ENCODE measurements at regions not wholly inside any gene's neighbourhood (a gene's known extent, or its start where the extent isn't known, plus 50 kb on each side); places are given as distances from the start of the nearest gene placed in this dataset.

DNA sequence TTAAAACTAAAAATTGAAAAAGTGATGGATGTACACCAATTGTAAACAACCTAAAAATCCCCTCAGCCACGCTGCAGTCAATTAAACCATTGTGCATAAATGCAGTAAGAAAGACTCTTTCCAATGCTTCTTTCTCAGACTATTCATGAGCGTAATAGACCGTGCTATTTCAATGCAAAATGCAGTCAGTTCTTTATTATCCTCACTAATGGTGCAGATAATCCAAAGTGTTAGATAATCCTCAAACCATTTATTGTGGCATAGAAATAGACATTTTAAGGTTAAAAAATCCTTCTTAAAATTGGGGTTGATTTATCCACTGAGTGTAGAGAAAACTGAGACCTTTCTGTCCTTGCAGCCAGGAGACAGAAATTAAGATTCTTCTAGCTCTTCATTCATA lies 1862.8 kb downstream of the EFNA5 start:
- Histone ChIP-seq H3K9ac (replicated peaks; ENCODE audit: extremely low read depth, insufficient read depth, low read length) (no peak overlapping the region), H3K9me1 (replicated peaks; ENCODE audit: control insufficient read depth, extremely low read depth, insufficient read depth, low read length) (no peaks in the 10 kb centered on the region), H3K4me1 (ENCODE audit: control insufficient read depth, extremely low read depth, insufficient read depth, low read length) (no peaks in the 10 kb centered on the region), H3K79me2 (ENCODE audit: control insufficient read depth, insufficient read depth, low read length) (no peaks in the 10 kb centered on the region), H3K4me3 (replicated peaks in 1 of 3; ENCODE audit: insufficient read depth in 1 of 3, low read depth in 1 of 3, low read length in 3 of 3) (no peak overlapping the region), H3K4me2 (ENCODE audit: insufficient read depth, low read length) (no peak overlapping the region), H2AFZ (ENCODE audit: low read depth, low read length) (no peak overlapping the region), H3K9me3 (replicated peaks; ENCODE audit: control insufficient read depth, insufficient read depth, low read length) (no peaks in the 10 kb centered on the region), H3K27me3 (ENCODE audit: control insufficient read depth in 2 of 2, insufficient read depth in 2 of 2, low read length in 2 of 2) (no peaks in the 10 kb centered on the region), H3K27ac (ENCODE audit: insufficient read depth, low read depth, low read length) (no peak overlapping the region), H3K36me3 (ENCODE audit: control insufficient read depth in 2 of 2, extremely low read depth in 1 of 2, insufficient read depth in 2 of 2, low read length in 2 of 2) (no peaks in the 10 kb centered on the region), H4K20me1 (replicated peaks; ENCODE audit: control insufficient read depth, extremely low read depth, insufficient read depth, low read length) (no peaks in the 10 kb centered on the region)
- DNase-seq (ENCODE audit: low read depth, low spot score) (no peak), FAIRE-seq (no peak)
- CTCF ChIA-PET, result no interaction called here
- dilution Hi-C loops (cut with MboI; ENCODE audit: extremely low pct_ligation_motif_present, low sequenced_read_pairs) (no loop called here), intact Hi-C loops (cut with micrococcal nuclease) (no loop called here)
- TF ChIP-seq EZH2 (IDR thresholded peaks at IDR 0.05; ENCODE audit: borderline replicate concordance, low read depth, low read length, severe bottlenecking), result no peak
- TF ChIP-seq, protein P1, sequence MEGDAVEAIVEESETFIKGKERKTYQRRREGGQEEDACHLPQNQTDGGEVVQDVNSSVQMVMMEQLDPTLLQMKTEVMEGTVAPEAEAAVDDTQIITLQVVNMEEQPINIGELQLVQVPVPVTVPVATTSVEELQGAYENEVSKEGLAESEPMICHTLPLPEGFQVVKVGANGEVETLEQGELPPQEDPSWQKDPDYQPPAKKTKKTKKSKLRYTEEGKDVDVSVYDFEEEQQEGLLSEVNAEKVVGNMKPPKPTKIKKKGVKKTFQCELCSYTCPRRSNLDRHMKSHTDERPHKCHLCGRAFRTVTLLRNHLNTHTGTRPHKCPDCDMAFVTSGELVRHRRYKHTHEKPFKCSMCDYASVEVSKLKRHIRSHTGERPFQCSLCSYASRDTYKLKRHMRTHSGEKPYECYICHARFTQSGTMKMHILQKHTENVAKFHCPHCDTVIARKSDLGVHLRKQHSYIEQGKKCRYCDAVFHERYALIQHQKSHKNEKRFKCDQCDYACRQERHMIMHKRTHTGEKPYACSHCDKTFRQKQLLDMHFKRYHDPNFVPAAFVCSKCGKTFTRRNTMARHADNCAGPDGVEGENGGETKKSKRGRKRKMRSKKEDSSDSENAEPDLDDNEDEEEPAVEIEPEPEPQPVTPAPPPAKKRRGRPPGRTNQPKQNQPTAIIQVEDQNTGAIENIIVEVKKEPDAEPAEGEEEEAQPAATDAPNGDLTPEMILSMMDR (IDR thresholded peaks at IDR 0.05; ENCODE audit: extremely low read depth in 1 of 2, insufficient read depth in 1 of 2, low read depth in 1 of 2, low read length in 2 of 2), result no peak
- no peak for TF ChIP-seq JUN (IDR thresholded peaks at IDR 0.05; ENCODE audit: borderline replicate concordance, insufficient read depth, insufficient read length, low read depth)
- no peak for TF ChIP-seq FOS (IDR thresholded peaks at IDR 0.05; ENCODE audit: borderline replicate concordance, insufficient read depth, low read length)
- TF ChIP-seq, protein P2, sequence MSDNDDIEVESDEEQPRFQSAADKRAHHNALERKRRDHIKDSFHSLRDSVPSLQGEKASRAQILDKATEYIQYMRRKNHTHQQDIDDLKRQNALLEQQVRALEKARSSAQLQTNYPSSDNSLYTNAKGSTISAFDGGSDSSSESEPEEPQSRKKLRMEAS (IDR thresholded peaks at IDR 0.05; ENCODE audit: insufficient read depth, insufficient read length), result no peak
- TF ChIP-seq MYC (IDR thresholded peaks at IDR 0.05; ENCODE audit: low read depth, low read length), result no peak
- no peak for TF ChIP-seq POLR2AphosphoS5 (IDR thresholded peaks at IDR 0.05; ENCODE audit: insufficient read depth, low read depth, low read length)
- no peak for TF ChIP-seq GATA2 (IDR thresholded peaks at IDR 0.05; ENCODE audit: insufficient read depth, insufficient read length, low read depth, low read length)
- no peak for TF ChIP-seq POLR2A (IDR thresholded peaks at IDR 0.05; ENCODE audit: low read depth, low read length)
- no TSS peak for BruUV-seq (replicated peaks)
- POLR2A ChIA-PET, result no interaction called here

Data from endothelial cell of umbilical vein (primary cell).